AG09309 (cell line): ENCODE measurements at regions not wholly inside any gene's neighbourhood (a gene's known extent, or its start where the extent isn't known, plus 50 kb on each side); places are given as distances from the start of the nearest gene placed in this dataset.

ENCODE experiments used
- DNase-seq: peaks from one replicate; pipeline ENCODE4 v3.0.0-alpha.2; 2010; ENCODE audit warnings: low read depth
- H3K4me3 ChIP-seq: 2 replicates; pipeline ENCODE4 v1.5.1; 2011; ENCODE audit warnings: mild to moderate bottlenecking, low read depth, low read length, moderate library complexity; ENCODE audit not compliant: control insufficient read depth
- CTCF ChIP-seq: IDR thresholded peaks from 2 replicates; pipeline ENCODE4 v1.5.1; 2011; ENCODE audit warnings: mild to moderate bottlenecking, low read depth, low read length, inconsistent platforms; ENCODE audit not compliant: insufficient read depth, control insufficient read depth; ENCODE audit errors: missing control alignments

GRCh38 chr12:124623344-124624035 is 56.1 kb upstream of the NCOR2 start:
- no peak overlapping the region for H3K4me3 ChIP-seq
- DNase-seq, result no peak
- TF ChIP-seq CTCF, result no peak

- TF ChIP-seq CTCF, result no peak
- no peak for DNase-seq
- H3K4me3 ChIP-seq, result no peak overlapping the region
These were observed 55.4 kb upstream of the NCOR2 start for GRCh38 chr12:124622764-124623163.

GRCh38 chr12:124622331-124622730 is 54.9 kb upstream of the NCOR2 start:
- no peak overlapping the region for H3K4me3 ChIP-seq
- no peak for TF ChIP-seq CTCF
- DNase-seq, result no peak

- H3K4me3 ChIP-seq, result no peak overlapping the region
- no peak for TF ChIP-seq CTCF
- DNase-seq, result no peak
These were observed 53.9 kb upstream of the NCOR2 start for GRCh38 chr12:124621296-124621660.

GRCh38 chr12:124620606-124621295 is 53.3 kb upstream of the NCOR2 start:
- no peak for DNase-seq
- no peak for TF ChIP-seq CTCF
- H3K4me3 ChIP-seq, result no peak overlapping the region

GRCh38 chr12:124618291-124618902 is 51.0 kb upstream of the NCOR2 start:
- H3K4me3 ChIP-seq, result no peak overlapping the region
- TF ChIP-seq CTCF, result no peak
- no peak for DNase-seq
